ENCODE measurements at regions not wholly inside any gene's neighbourhood (a gene's known extent, or its start where the extent isn't known, plus 50 kb on each side); places are given as distances from the start of the nearest gene placed in this dataset.
"Not testable (repeated sequence)": the region's sequence is repeated elsewhere in the genome, so short reads cannot be mapped to it uniquely, and the experiment has no call there.

GRCh38 chr11:87528752-87529151 lies 491.0 kb downstream of the TMEM135 start:
- no peak for TF ChIP-seq CTCF (IDR thresholded peaks at IDR 0.05; ENCODE audit: low read depth, low read length)
- Histone ChIP-seq H3K36me3 (no peaks in the 10 kb centered on the region), H3K27me3 (ENCODE audit: insufficient read depth, low read depth, severe bottlenecking) (no peaks in the 10 kb centered on the region), H3K27ac (no peak overlapping the region), H3K9me3 (ENCODE audit: severe bottlenecking) (peaks cover 3% of the 10 kb centered on the region), H3K4me3 (ENCODE audit: low read depth, low read length) (no peak overlapping the region)
- no peak for DNase-seq

- peaks cover 3% of the 10 kb centered on the region for H3K9me3 ChIP-seq (ENCODE audit: severe bottlenecking)
- no peaks in the 10 kb centered on the region for H3K27me3 ChIP-seq (ENCODE audit: insufficient read depth, low read depth, severe bottlenecking)
- no peak overlapping the region for H3K27ac ChIP-seq
- H3K4me3 ChIP-seq (ENCODE audit: low read depth, low read length) = no peak overlapping the region
- no peak for DNase-seq
- no peaks in the 10 kb centered on the region for H3K36me3 ChIP-seq
- TF ChIP-seq CTCF (IDR thresholded peaks at IDR 0.05; ENCODE audit: low read depth, low read length) = no peak
Measured at GRCh38 chr11:87523276-87523675, 485.5 kb downstream of the TMEM135 start.

GRCh38 chr11:87518266-87518665 lies 480.5 kb downstream of the TMEM135 start:
- no peak for TF ChIP-seq CTCF (IDR thresholded peaks at IDR 0.05; ENCODE audit: low read depth, low read length)
- Histone ChIP-seq H3K27ac (no peak overlapping the region), H3K4me3 (ENCODE audit: low read depth, low read length) (no peak overlapping the region), H3K27me3 (ENCODE audit: insufficient read depth, low read depth, severe bottlenecking) (no peaks in the 10 kb centered on the region), H3K36me3 (no peaks in the 10 kb centered on the region), H3K9me3 (ENCODE audit: severe bottlenecking) (no peaks in the 10 kb centered on the region)
- DNase-seq = no peak

GRCh38 chr11:87517351-87517750 lies 479.6 kb downstream of the TMEM135 start:
- Histone ChIP-seq H3K27me3 (ENCODE audit: insufficient read depth, low read depth, severe bottlenecking) (no peaks in the 10 kb centered on the region), H3K36me3 (no peaks in the 10 kb centered on the region), H3K9me3 (ENCODE audit: severe bottlenecking) (no peaks in the 10 kb centered on the region), H3K27ac (no peak overlapping the region), H3K4me3 (ENCODE audit: low read depth, low read length) (no peak overlapping the region)
- DNase-seq = no peak
- TF ChIP-seq CTCF (IDR thresholded peaks at IDR 0.05; ENCODE audit: low read depth, low read length) = no peak

- DNase-seq = peak; percentile 28
- not testable (repeated sequence) for H3K9me3 ChIP-seq (ENCODE audit: severe bottlenecking); H3K36me3 ChIP-seq; H3K27ac ChIP-seq; H3K4me3 ChIP-seq (ENCODE audit: low read depth, low read length); H3K27me3 ChIP-seq (ENCODE audit: insufficient read depth, low read depth, severe bottlenecking)
Measured at GRCh38 chr11:87507722-87508121, 470.0 kb downstream of the TMEM135 start.

- not testable (repeated sequence) for H3K9me3 ChIP-seq (ENCODE audit: severe bottlenecking); H3K27me3 ChIP-seq (ENCODE audit: insufficient read depth, low read depth, severe bottlenecking); H3K27ac ChIP-seq; DNase-seq; H3K36me3 ChIP-seq; H3K4me3 ChIP-seq (ENCODE audit: low read depth, low read length)
Measured at GRCh38 chr11:87506946-87507345, 469.2 kb downstream of the TMEM135 start.

GRCh38 chr11:87501388-87501787 lies 463.7 kb downstream of the TMEM135 start:
- H3K4me3 ChIP-seq (ENCODE audit: low read depth, low read length) = no peak overlapping the region
- H3K27ac ChIP-seq = no peak overlapping the region
- no peaks in the 10 kb centered on the region for H3K27me3 ChIP-seq (ENCODE audit: insufficient read depth, low read depth, severe bottlenecking)
- H3K36me3 ChIP-seq = no peaks in the 10 kb centered on the region
- no peak for DNase-seq
- H3K9me3 ChIP-seq (ENCODE audit: severe bottlenecking) = no peaks in the 10 kb centered on the region
- TF ChIP-seq CTCF (IDR thresholded peaks at IDR 0.05; ENCODE audit: low read depth, low read length) = peak; percentile 25; the same call in 1 of the 2 replicates

GRCh38 chr11:87494936-87495335 lies 457.2 kb downstream of the TMEM135 start:
- not testable (repeated sequence) for H3K36me3 ChIP-seq; H3K27me3 ChIP-seq (ENCODE audit: insufficient read depth, low read depth, severe bottlenecking); DNase-seq; H3K9me3 ChIP-seq (ENCODE audit: severe bottlenecking); H3K4me3 ChIP-seq (ENCODE audit: low read depth, low read length); H3K27ac ChIP-seq

- not testable (repeated sequence) for H3K4me3 ChIP-seq (ENCODE audit: low read depth, low read length); H3K36me3 ChIP-seq; DNase-seq; H3K9me3 ChIP-seq (ENCODE audit: severe bottlenecking); H3K27me3 ChIP-seq (ENCODE audit: insufficient read depth, low read depth, severe bottlenecking); H3K27ac ChIP-seq
Measured at GRCh38 chr11:87494026-87494425, 456.3 kb downstream of the TMEM135 start.

Measured in WERI-Rb-1 (cell line).